ENCODE measurements at regions not wholly inside any gene's neighbourhood (a gene's known extent, or its start where the extent isn't known, plus 50 kb on each side); places are given as distances from the start of the nearest gene placed in this dataset.
A peak's percentile ranks its signal among the peaks of the same experiment; 100 is the strongest.

GRCh38 chr5:57917004-57917403, 434.4 kb upstream of the ACTBL2 start:
- H3K9me3 ChIP-seq (ENCODE audit: control extremely low read depth in 1 of 5, control insufficient read depth in 4 of 5, insufficient read depth in 2 of 5, low read depth in 1 of 5, low read length in 4 of 5): no peaks in the 10 kb centered on the region
- no peaks in the 10 kb centered on the region for H3K27me3 ChIP-seq (replicated peaks in 2 of 5; ENCODE audit: control insufficient read depth in 4 of 5, insufficient read depth in 5 of 5, low read length in 4 of 5)
- H3K4me3 ChIP-seq (ENCODE audit: control insufficient read depth in 1 of 7, extremely low read depth in 1 of 7, insufficient read depth in 4 of 7, low read depth in 2 of 7, low read length in 6 of 7): no peak overlapping the region
- ChIA-PET CTCF (no interaction called here), POLR2A (no interaction called here)
- H3K4me1 ChIP-seq (ENCODE audit: control extremely low read depth in 1 of 4, control insufficient read depth in 4 of 4, insufficient read depth in 4 of 4, low read length in 3 of 4): no peaks in the 10 kb centered on the region
- no peak overlapping the region for H3K27ac ChIP-seq (ENCODE audit: insufficient read depth in 1 of 2, low read depth in 1 of 2, low read length in 2 of 2, poor library complexity in 1 of 2, severe bottlenecking in 2 of 2)
- H3K36me3 ChIP-seq (ENCODE audit: control insufficient read depth in 4 of 4, insufficient read depth in 4 of 4, low read length in 3 of 4): no peaks in the 10 kb centered on the region
- WGBS (ENCODE audit: insufficient coverage): no CpG with 5 or more reads among the region's 2 CpGs
- DNase-seq: no peak

DNA sequence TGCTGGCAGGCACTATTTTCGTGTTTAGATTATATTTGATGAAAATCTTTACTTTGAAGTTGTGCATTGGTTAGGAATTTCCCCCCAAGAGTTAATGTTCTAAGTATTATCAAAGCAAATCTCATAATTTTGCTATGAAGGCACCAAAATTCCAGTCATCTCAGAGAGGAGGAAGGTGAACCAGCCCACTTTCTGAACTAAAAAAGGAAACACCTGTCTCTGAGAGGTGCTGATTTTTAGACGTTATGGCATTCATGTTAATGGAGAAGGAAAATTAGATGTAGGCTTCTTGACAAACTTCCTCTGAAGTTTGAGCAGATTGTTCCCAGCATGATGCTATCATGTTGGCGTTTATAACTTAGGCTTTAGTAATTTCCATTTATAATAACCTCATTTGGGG, 432.9 kb upstream of the ACTBL2 start:
- H3K27me3 ChIP-seq (replicated peaks in 2 of 5; ENCODE audit: control insufficient read depth in 4 of 5, insufficient read depth in 5 of 5, low read length in 4 of 5): no peaks in the 10 kb centered on the region
- ChIA-PET CTCF (no interaction called here), POLR2A (no interaction called here)
- 0% methylated on average over 1 of the region's 3 CpGs for WGBS (ENCODE audit: insufficient coverage)
- H3K27ac ChIP-seq (ENCODE audit: insufficient read depth in 1 of 2, low read depth in 1 of 2, low read length in 2 of 2, poor library complexity in 1 of 2, severe bottlenecking in 2 of 2): no peak overlapping the region
- H3K9me3 ChIP-seq (ENCODE audit: control extremely low read depth in 1 of 5, control insufficient read depth in 4 of 5, insufficient read depth in 2 of 5, low read depth in 1 of 5, low read length in 4 of 5): no peaks in the 10 kb centered on the region
- no peak overlapping the region for H3K4me3 ChIP-seq (ENCODE audit: control insufficient read depth in 1 of 7, extremely low read depth in 1 of 7, insufficient read depth in 4 of 7, low read depth in 2 of 7, low read length in 6 of 7)
- no peaks in the 10 kb centered on the region for H3K36me3 ChIP-seq (ENCODE audit: control insufficient read depth in 4 of 4, insufficient read depth in 4 of 4, low read length in 3 of 4)
- H3K4me1 ChIP-seq (ENCODE audit: control extremely low read depth in 1 of 4, control insufficient read depth in 4 of 4, insufficient read depth in 4 of 4, low read length in 3 of 4): no peaks in the 10 kb centered on the region
- no peak for DNase-seq

DNA sequence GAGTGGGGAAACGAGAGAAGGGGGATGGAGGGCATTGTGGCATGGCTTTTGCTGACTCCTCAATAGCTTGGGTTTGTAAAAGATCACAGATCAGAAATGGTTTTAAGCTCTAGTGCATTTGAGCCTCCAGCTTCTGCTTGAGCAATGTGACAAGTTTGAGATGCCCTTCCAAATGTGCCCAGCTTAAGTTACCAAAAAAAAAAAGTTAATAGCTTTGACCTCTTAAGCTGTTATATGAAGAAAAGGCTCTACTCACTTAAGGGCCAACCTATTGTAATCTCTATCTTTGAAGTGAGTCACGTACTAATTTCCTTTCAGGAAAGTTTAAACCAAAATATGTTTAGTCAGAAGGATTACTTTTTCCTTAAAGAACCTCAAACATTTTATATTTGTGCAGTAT, 428.8 kb upstream of the ACTBL2 start:
- ChIA-PET CTCF (no interaction called here), POLR2A (no interaction called here)
- Histone ChIP-seq H3K9me3 (ENCODE audit: control extremely low read depth in 1 of 5, control insufficient read depth in 4 of 5, insufficient read depth in 2 of 5, low read depth in 1 of 5, low read length in 4 of 5) (no peaks in the 10 kb centered on the region), H3K4me3 (ENCODE audit: control insufficient read depth in 1 of 7, extremely low read depth in 1 of 7, insufficient read depth in 4 of 7, low read depth in 2 of 7, low read length in 6 of 7) (no peak overlapping the region), H3K4me1 (ENCODE audit: control extremely low read depth in 1 of 4, control insufficient read depth in 4 of 4, insufficient read depth in 4 of 4, low read length in 3 of 4) (no peaks in the 10 kb centered on the region), H3K36me3 (ENCODE audit: control insufficient read depth in 4 of 4, insufficient read depth in 4 of 4, low read length in 3 of 4) (no peaks in the 10 kb centered on the region), H3K27me3 (replicated peaks in 2 of 5; ENCODE audit: control insufficient read depth in 4 of 5, insufficient read depth in 5 of 5, low read length in 4 of 5) (no peaks in the 10 kb centered on the region), H3K27ac (ENCODE audit: insufficient read depth in 1 of 2, low read depth in 1 of 2, low read length in 2 of 2, poor library complexity in 1 of 2, severe bottlenecking in 2 of 2) (no peak overlapping the region)
- WGBS (ENCODE audit: insufficient coverage): 86% methylated on average over 1 of the region's 2 CpGs
- no peak for DNase-seq

DNA sequence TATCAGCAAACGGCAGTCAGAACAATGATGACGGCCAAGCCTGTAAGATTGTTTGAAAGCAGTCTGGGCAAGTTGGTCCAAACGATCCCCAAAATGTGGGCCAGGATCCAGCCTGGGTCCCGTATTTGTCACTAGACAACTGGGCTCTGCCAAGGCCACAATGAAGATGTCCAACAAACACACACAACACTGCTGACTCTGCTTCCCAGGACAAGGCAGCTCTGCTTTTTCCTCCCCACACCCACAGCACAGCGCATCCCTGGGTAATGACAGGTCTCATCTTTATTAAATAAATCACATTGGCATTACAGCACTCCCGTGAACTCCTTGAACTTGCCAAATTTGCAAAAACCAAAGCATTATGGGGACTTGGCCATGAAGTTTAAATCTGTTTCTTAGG, 424.1 kb upstream of the ACTBL2 start:
- H3K4me3 ChIP-seq (ENCODE audit: control insufficient read depth in 1 of 7, extremely low read depth in 1 of 7, insufficient read depth in 4 of 7, low read depth in 2 of 7, low read length in 6 of 7): no peak overlapping the region
- ChIA-PET CTCF (no interaction called here), POLR2A (no interaction called here)
- peaks cover 0 to 9% (median 0%) of the 10 kb centered on the region in 4 experiments for H3K4me1 ChIP-seq (ENCODE audit: control extremely low read depth in 1 of 4, control insufficient read depth in 4 of 4, insufficient read depth in 4 of 4, low read length in 3 of 4)
- 97% methylated on average over 6 of the region's 6 CpGs for WGBS (ENCODE audit: insufficient coverage)
- H3K27ac ChIP-seq (ENCODE audit: insufficient read depth in 1 of 2, low read depth in 1 of 2, low read length in 2 of 2, poor library complexity in 1 of 2, severe bottlenecking in 2 of 2): no peak overlapping the region
- no peaks in the 10 kb centered on the region for H3K9me3 ChIP-seq (ENCODE audit: control extremely low read depth in 1 of 5, control insufficient read depth in 4 of 5, insufficient read depth in 2 of 5, low read depth in 1 of 5, low read length in 4 of 5)
- no peaks in the 10 kb centered on the region for H3K27me3 ChIP-seq (replicated peaks in 2 of 5; ENCODE audit: control insufficient read depth in 4 of 5, insufficient read depth in 5 of 5, low read length in 4 of 5)
- DNase-seq: no peak
- no peaks in the 10 kb centered on the region for H3K36me3 ChIP-seq (ENCODE audit: control insufficient read depth in 4 of 4, insufficient read depth in 4 of 4, low read length in 3 of 4)

DNA sequence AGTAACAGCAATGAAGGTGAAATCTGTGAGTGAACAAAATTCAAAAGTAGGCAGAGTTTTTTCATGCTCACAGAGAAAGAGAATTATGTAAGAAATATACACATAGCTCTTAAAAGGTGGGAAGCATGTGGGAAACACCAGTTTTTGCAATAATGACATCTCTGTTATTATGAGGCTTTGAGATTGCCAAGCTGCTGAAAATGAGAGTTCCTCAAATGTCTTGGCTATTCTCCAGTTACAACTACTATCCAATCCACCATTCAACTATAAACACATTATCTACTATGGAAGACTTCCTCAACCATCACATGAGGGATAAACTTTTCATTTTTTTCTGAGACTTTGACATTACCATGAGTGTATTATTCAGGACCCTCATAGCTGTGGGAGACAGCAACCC, 420.8 kb upstream of the ACTBL2 start:
- H3K27ac ChIP-seq (ENCODE audit: insufficient read depth in 1 of 2, low read depth in 1 of 2, low read length in 2 of 2, poor library complexity in 1 of 2, severe bottlenecking in 2 of 2): no peak overlapping the region
- ChIA-PET POLR2A (no interaction called here), CTCF (interaction anchor here (1.9 kb wide), 1 partner anchor 10 kb away, joined by 4 read pairs; no protein-coding TSS in a partner anchor)
- no peak overlapping the region for H3K4me3 ChIP-seq (ENCODE audit: control insufficient read depth in 1 of 7, extremely low read depth in 1 of 7, insufficient read depth in 4 of 7, low read depth in 2 of 7, low read length in 6 of 7)
- no peaks in the 10 kb centered on the region for H3K9me3 ChIP-seq (ENCODE audit: control extremely low read depth in 1 of 5, control insufficient read depth in 4 of 5, insufficient read depth in 2 of 5, low read depth in 1 of 5, low read length in 4 of 5)
- no peaks in the 10 kb centered on the region for H3K27me3 ChIP-seq (replicated peaks in 2 of 5; ENCODE audit: control insufficient read depth in 4 of 5, insufficient read depth in 5 of 5, low read length in 4 of 5)
- no peaks in the 10 kb centered on the region for H3K36me3 ChIP-seq (ENCODE audit: control insufficient read depth in 4 of 4, insufficient read depth in 4 of 4, low read length in 3 of 4)
- H3K4me1 ChIP-seq (ENCODE audit: control extremely low read depth in 1 of 4, control insufficient read depth in 4 of 4, insufficient read depth in 4 of 4, low read length in 3 of 4): peaks cover 0 to 12% (median 0%) of the 10 kb centered on the region in 4 experiments
- DNase-seq: peak; percentile 22 to 67 (median 59)

DNA sequence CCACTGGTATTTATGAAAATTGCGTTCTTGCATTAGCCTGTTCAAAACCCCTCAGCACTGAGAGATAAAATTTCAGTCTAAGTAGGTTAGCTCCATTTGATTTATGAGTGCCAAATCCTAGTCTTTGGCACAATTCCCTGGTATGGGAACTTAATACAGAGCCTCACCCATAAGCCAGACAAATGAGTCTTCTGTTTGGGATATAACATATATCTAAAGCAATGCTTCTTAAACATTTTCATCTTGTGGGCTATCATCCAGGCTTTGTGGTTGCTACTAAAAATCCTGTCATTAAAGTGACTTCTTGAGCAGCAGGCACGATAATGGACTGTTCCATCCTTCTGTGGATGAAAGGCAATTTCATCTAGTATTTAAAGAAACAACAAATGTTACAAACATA, 419.5 kb upstream of the ACTBL2 start:
- H3K9me3 ChIP-seq (ENCODE audit: control extremely low read depth in 1 of 5, control insufficient read depth in 4 of 5, insufficient read depth in 2 of 5, low read depth in 1 of 5, low read length in 4 of 5): no peaks in the 10 kb centered on the region
- DNase-seq: no peak
- no peaks in the 10 kb centered on the region for H3K36me3 ChIP-seq (ENCODE audit: control insufficient read depth in 4 of 4, insufficient read depth in 4 of 4, low read length in 3 of 4)
- H3K4me3 ChIP-seq (ENCODE audit: control insufficient read depth in 1 of 7, extremely low read depth in 1 of 7, insufficient read depth in 4 of 7, low read depth in 2 of 7, low read length in 6 of 7): no peak overlapping the region
- H3K27ac ChIP-seq (ENCODE audit: insufficient read depth in 1 of 2, low read depth in 1 of 2, low read length in 2 of 2, poor library complexity in 1 of 2, severe bottlenecking in 2 of 2): no peak overlapping the region
- peaks cover 0 to 12% (median 0%) of the 10 kb centered on the region in 4 experiments for H3K4me1 ChIP-seq (ENCODE audit: control extremely low read depth in 1 of 4, control insufficient read depth in 4 of 4, insufficient read depth in 4 of 4, low read length in 3 of 4)
- WGBS (ENCODE audit: insufficient coverage): no CpG with 5 or more reads among the region's 2 CpGs
- no peaks in the 10 kb centered on the region for H3K27me3 ChIP-seq (replicated peaks in 2 of 5; ENCODE audit: control insufficient read depth in 4 of 5, insufficient read depth in 5 of 5, low read length in 4 of 5)
- ChIA-PET CTCF (no interaction called here), POLR2A (no interaction called here)

DNA sequence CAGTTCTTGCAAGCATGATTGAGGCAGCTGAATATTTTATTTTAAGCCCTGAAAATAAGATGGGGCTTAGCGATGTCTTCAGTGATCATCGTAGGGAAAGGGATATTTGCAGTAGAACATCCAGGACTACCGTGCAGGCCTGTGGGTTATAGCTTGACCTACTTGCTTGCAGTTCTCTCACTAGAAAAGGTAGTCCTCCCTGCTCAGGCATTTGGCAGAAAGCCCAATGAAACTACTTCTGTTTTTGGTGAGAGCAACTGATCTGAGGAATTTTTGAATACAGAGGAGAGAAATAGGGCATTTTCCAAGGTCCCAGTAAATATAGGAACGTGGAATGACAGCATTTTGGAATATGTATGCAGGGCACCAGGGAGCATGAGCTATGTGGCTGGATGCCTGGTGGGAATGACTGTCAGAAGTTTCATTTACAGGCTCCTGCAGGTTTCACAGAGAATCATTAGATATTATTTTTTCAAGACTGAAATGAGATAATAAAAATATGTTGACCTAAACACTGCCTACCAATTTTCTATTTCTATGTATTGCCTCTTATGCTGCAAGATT, 417.9 kb upstream of the ACTBL2 start:
- DNase-seq: peak; percentile 22 to 61 (median 58)
- Histone ChIP-seq H3K27me3 (replicated peaks in 2 of 5; ENCODE audit: control insufficient read depth in 4 of 5, insufficient read depth in 5 of 5, low read length in 4 of 5) (no peaks in the 10 kb centered on the region), H3K4me3 (ENCODE audit: control insufficient read depth in 1 of 7, extremely low read depth in 1 of 7, insufficient read depth in 4 of 7, low read depth in 2 of 7, low read length in 6 of 7) (no peak overlapping the region), H3K27ac (ENCODE audit: insufficient read depth in 1 of 2, low read depth in 1 of 2, low read length in 2 of 2, poor library complexity in 1 of 2, severe bottlenecking in 2 of 2) (no peak overlapping the region), H3K4me1 (ENCODE audit: control extremely low read depth in 1 of 4, control insufficient read depth in 4 of 4, insufficient read depth in 4 of 4, low read length in 3 of 4) (peaks cover 0 to 12% (median 0%) of the 10 kb centered on the region in 4 experiments), H3K36me3 (ENCODE audit: control insufficient read depth in 4 of 4, insufficient read depth in 4 of 4, low read length in 3 of 4) (no peaks in the 10 kb centered on the region), H3K9me3 (ENCODE audit: control extremely low read depth in 1 of 5, control insufficient read depth in 4 of 5, insufficient read depth in 2 of 5, low read depth in 1 of 5, low read length in 4 of 5) (no peaks in the 10 kb centered on the region)
- POLR2A ChIA-PET: interaction anchor here (0.6 kb wide), 1 partner anchor 240 kb away, joined by 3 read pairs; no protein-coding TSS in a partner anchor
- WGBS (ENCODE audit: insufficient coverage): 13% methylated on average over 4 of the region's 4 CpGs
- CTCF ChIA-PET: interaction anchor here (0.6 to 1.1 kb wide), 2 partner anchors 39 to 913 kb away, joined by 3 read pairs; no protein-coding TSS in a partner anchor

All from common myeloid progenitor, CD34-positive (primary cell).